ENCODE measurements at regions not wholly inside any gene's neighbourhood (a gene's known extent, or its start where the extent isn't known, plus 50 kb on each side); places are given as distances from the start of the nearest gene placed in this dataset.

- DNase-seq (ENCODE audit: insufficient read length, low spot score) (no peak), FAIRE-seq (no peak)
- no peak for TF ChIP-seq POLR2A (IDR thresholded peaks at IDR 0.05; ENCODE audit: low read depth, low read length)
Observed at GRCh38 chr6:170174124-170174770, 116.6 kb downstream of the DLL1 start.

- no peak for TF ChIP-seq POLR2A (IDR thresholded peaks at IDR 0.05; ENCODE audit: low read depth, low read length)
- no peak for FAIRE-seq
- no peak for DNase-seq (ENCODE audit: insufficient read length, low spot score)
Observed at GRCh38 chr6:170173335-170173881, 117.5 kb downstream of the DLL1 start.

GRCh38 chr6:170172825-170173256, 118.0 kb downstream of the DLL1 start:
- DNase-seq (ENCODE audit: insufficient read length, low spot score) (no peak), FAIRE-seq (no peak)
- TF ChIP-seq POLR2A (IDR thresholded peaks at IDR 0.05; ENCODE audit: low read depth, low read length) = no peak

- no peak for DNase-seq (ENCODE audit: insufficient read length, low spot score)
- no peak for TF ChIP-seq POLR2A (IDR thresholded peaks at IDR 0.05; ENCODE audit: low read depth, low read length)
- FAIRE-seq = no peak
Observed at GRCh38 chr6:170172392-170172791, 118.5 kb downstream of the DLL1 start.

DNA sequence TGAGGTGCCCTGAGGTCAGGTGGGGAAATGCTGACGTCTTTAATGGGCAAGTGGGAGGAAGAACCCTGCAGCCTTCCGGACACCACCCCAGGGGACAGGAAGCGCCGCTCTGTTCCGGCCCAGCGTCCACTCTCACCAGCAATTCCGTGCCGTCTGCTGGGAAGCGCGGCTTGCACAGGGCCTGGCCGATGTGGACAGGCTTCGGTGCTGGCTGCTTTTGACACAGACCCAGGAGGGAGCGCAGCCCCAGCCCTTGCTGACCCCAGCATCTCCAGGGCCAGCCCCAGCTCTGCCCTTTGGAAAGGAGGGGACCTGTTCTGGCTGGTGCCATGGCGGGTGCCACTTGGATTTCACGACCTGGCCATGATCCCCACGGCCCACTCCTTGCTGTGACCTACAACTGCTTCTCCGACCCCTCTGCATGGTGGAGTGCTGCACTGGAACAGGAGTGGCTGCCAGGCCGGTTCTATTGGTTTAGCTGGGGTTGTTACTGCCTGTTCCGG, 123.2 kb downstream of the DLL1 start:
- FAIRE-seq (no peak), DNase-seq (ENCODE audit: insufficient read length, low spot score) (no peak)
- TF ChIP-seq POLR2A (IDR thresholded peaks at IDR 0.05; ENCODE audit: low read depth, low read length) = no peak

- DNase-seq (ENCODE audit: insufficient read length, low spot score) (no peak), FAIRE-seq (no peak)
- no peak for TF ChIP-seq POLR2A (IDR thresholded peaks at IDR 0.05; ENCODE audit: low read depth, low read length)
Observed at GRCh38 chr6:170166511-170167122, 124.3 kb downstream of the DLL1 start.

GRCh38 chr6:170165471-170166117, 125.3 kb downstream of the DLL1 start:
- DNase-seq (ENCODE audit: insufficient read length, low spot score) (no peak), FAIRE-seq (no peak)
- no peak for TF ChIP-seq POLR2A (IDR thresholded peaks at IDR 0.05; ENCODE audit: low read depth, low read length)

GRCh38 chr6:170165085-170165470, 125.8 kb downstream of the DLL1 start:
- no peak for FAIRE-seq
- no peak for TF ChIP-seq POLR2A (IDR thresholded peaks at IDR 0.05; ENCODE audit: low read depth, low read length)
- no peak for DNase-seq (ENCODE audit: insufficient read length, low spot score)

- no peak for FAIRE-seq
- no peak for TF ChIP-seq POLR2A (IDR thresholded peaks at IDR 0.05; ENCODE audit: low read depth, low read length)
- no peak for DNase-seq (ENCODE audit: insufficient read length, low spot score)
Observed at GRCh38 chr6:170164271-170164900, 126.5 kb downstream of the DLL1 start.

GRCh38 chr6:170163405-170164170, 127.3 kb downstream of the DLL1 start:
- no peak for FAIRE-seq
- DNase-seq (ENCODE audit: insufficient read length, low spot score) = no peak
- no peak for TF ChIP-seq POLR2A (IDR thresholded peaks at IDR 0.05; ENCODE audit: low read depth, low read length)

GRCh38 chr6:170162775-170163404, 128.0 kb downstream of the DLL1 start:
- TF ChIP-seq POLR2A (IDR thresholded peaks at IDR 0.05; ENCODE audit: low read depth, low read length) = no peak
- FAIRE-seq = no peak
- DNase-seq (ENCODE audit: insufficient read length, low spot score) = no peak

GRCh38 chr6:170162011-170162774, 128.7 kb downstream of the DLL1 start:
- no peak for TF ChIP-seq POLR2A (IDR thresholded peaks at IDR 0.05; ENCODE audit: low read depth, low read length)
- no peak for DNase-seq (ENCODE audit: insufficient read length, low spot score)
- FAIRE-seq = no peak
